ENCODE measurements at regions not wholly inside any gene's neighbourhood (a gene's known extent, or its start where the extent isn't known, plus 50 kb on each side); places are given as distances from the start of the nearest gene placed in this dataset.

- Histone ChIP-seq H3K4me3 (ENCODE audit: low read length) (no peak overlapping the region), H3K36me3 (ENCODE audit: control insufficient read depth, insufficient read depth, low read length) (no peaks in the 10 kb centered on the region), H3K27me3 (ENCODE audit: control insufficient read depth, insufficient read depth, low read length) (no peaks in the 10 kb centered on the region), H3K27ac (ENCODE audit: low read length) (no peak overlapping the region), H3K4me1 (ENCODE audit: control insufficient read depth, insufficient read depth, low read length) (no peaks in the 10 kb centered on the region), H3K9me3 (ENCODE audit: control insufficient read depth, insufficient read depth, low read length) (no peaks in the 10 kb centered on the region)
- no peaks in the 10 kb centered on the region for H3K4me1 Mint-ChIP-seq
- H3K36me3 Mint-ChIP-seq = no peaks in the 10 kb centered on the region
- no peaks in the 10 kb centered on the region for H3K9me3 Mint-ChIP-seq
- no peak overlapping the region for H3K4me3 Mint-ChIP-seq
- intact Hi-C loops (cut with micrococcal nuclease) = no loop called here
- TF ChIP-seq, protein P1, sequence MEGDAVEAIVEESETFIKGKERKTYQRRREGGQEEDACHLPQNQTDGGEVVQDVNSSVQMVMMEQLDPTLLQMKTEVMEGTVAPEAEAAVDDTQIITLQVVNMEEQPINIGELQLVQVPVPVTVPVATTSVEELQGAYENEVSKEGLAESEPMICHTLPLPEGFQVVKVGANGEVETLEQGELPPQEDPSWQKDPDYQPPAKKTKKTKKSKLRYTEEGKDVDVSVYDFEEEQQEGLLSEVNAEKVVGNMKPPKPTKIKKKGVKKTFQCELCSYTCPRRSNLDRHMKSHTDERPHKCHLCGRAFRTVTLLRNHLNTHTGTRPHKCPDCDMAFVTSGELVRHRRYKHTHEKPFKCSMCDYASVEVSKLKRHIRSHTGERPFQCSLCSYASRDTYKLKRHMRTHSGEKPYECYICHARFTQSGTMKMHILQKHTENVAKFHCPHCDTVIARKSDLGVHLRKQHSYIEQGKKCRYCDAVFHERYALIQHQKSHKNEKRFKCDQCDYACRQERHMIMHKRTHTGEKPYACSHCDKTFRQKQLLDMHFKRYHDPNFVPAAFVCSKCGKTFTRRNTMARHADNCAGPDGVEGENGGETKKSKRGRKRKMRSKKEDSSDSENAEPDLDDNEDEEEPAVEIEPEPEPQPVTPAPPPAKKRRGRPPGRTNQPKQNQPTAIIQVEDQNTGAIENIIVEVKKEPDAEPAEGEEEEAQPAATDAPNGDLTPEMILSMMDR (IDR thresholded peaks at IDR 0.05) = no peak
- peaks cover 18 to 33% of the 10 kb centered on the region in 2 donors for H3K27me3 Mint-ChIP-seq (ENCODE audit: low read depth in 2 of 2)
- ATAC-seq = no peak
- WGBS (ENCODE audit: insufficient coverage) = no CpG with 5 or more reads among the region's 2 CpGs
- no peak overlapping the region for H3K27ac Mint-ChIP-seq
- DNase-seq = no peak
Observed at GRCh38 chr3:124293584-124293983, 301.7 kb upstream of the ROPN1 start.

DNA sequence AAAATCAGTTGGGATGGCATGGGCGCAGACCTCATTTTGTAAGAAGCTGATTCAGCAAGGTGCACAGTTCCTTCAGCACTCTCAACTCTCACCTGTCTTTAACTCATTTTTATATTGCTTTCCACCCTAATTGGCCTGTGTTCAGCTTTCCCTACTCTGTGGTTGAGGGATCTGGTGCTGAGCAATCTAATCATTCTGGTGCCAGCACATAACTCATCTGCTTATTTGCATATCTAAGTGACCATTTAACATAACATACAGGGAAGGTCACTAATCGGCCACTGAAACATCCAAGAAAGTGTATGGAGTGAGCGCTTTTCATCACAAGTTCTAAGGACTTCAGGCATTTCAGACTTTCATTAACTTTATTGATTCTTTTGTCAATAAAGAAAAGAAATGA, 303.4 kb upstream of the ROPN1 start:
- intact Hi-C loops (cut with micrococcal nuclease) = no loop called here
- Histone ChIP-seq H3K36me3 (ENCODE audit: control insufficient read depth, insufficient read depth, low read length) (no peaks in the 10 kb centered on the region), H3K27me3 (ENCODE audit: control insufficient read depth, insufficient read depth, low read length) (no peaks in the 10 kb centered on the region), H3K4me1 (ENCODE audit: control insufficient read depth, insufficient read depth, low read length) (no peaks in the 10 kb centered on the region), H3K27ac (ENCODE audit: low read length) (no peak overlapping the region), H3K4me3 (ENCODE audit: low read length) (no peak overlapping the region), H3K9me3 (ENCODE audit: control insufficient read depth, insufficient read depth, low read length) (no peaks in the 10 kb centered on the region)
- TF ChIP-seq, protein P1 (IDR thresholded peaks at IDR 0.05) = no peak
- Mint-ChIP-seq H3K4me1 (no peaks in the 10 kb centered on the region), H3K27me3 (ENCODE audit: low read depth in 2 of 2) (peaks cover 15 to 20% of the 10 kb centered on the region in 2 donors), H3K27ac (no peak overlapping the region), H3K36me3 (no peaks in the 10 kb centered on the region), H3K4me3 (no peak overlapping the region), H3K9me3 (no peaks in the 10 kb centered on the region)
- no peak for DNase-seq
- WGBS (ENCODE audit: insufficient coverage) = 96% methylated on average over 2 of the region's 3 CpGs
- ATAC-seq = no peak

GRCh38 chr3:124296406-124296805, 304.5 kb upstream of the ROPN1 start:
- TF ChIP-seq, protein P1 (IDR thresholded peaks at IDR 0.05) = no peak

More at GRCh38 chr3:124296406-124296805, 304.5 kb upstream of the ROPN1 start:
- H3K9me3 ChIP-seq (ENCODE audit: control insufficient read depth, insufficient read depth, low read length) = no peaks in the 10 kb centered on the region
- H3K4me1 ChIP-seq (ENCODE audit: control insufficient read depth, insufficient read depth, low read length) = no peaks in the 10 kb centered on the region
- no peaks in the 10 kb centered on the region for H3K27me3 ChIP-seq (ENCODE audit: control insufficient read depth, insufficient read depth, low read length)
- DNase-seq (no peak), ATAC-seq (no peak)
- intact Hi-C loops (cut with micrococcal nuclease) = no loop called here
- Mint-ChIP-seq H3K9me3 (no peaks in the 10 kb centered on the region), H3K27ac (no peak overlapping the region), H3K4me3 (no peak overlapping the region), H3K4me1 (no peaks in the 10 kb centered on the region), H3K36me3 (no peaks in the 10 kb centered on the region), H3K27me3 (ENCODE audit: low read depth in 2 of 2) (peaks cover 15 to 19% of the 10 kb centered on the region in 2 donors)
- no peak overlapping the region for H3K27ac ChIP-seq (ENCODE audit: low read length)
- 76% methylated on average over 7 of the region's 7 CpGs for WGBS (ENCODE audit: insufficient coverage)
- no peak overlapping the region for H3K4me3 ChIP-seq (ENCODE audit: low read length)
- no peaks in the 10 kb centered on the region for H3K36me3 ChIP-seq (ENCODE audit: control insufficient read depth, insufficient read depth, low read length)

Data from natural killer cell (primary cell).